Spleen (tissue), 7 donors: ENCODE measurements at regions not wholly inside any gene's neighbourhood (a gene's known extent, or its start where the extent isn't known, plus 50 kb on each side); places are given as distances from the start of the nearest gene placed in this dataset.

Experiments used
- POLR2A ChIP-seq, 3 donors: fragments of 450-650 bp; IDR thresholded peaks; one replicate each; pipeline ENCODE4 v1.5.1; 2017; ENCODE audit warnings: antibody characterized with exemption in 3 of 3, mild to moderate bottlenecking in 1 of 3
- POLR2AphosphoS5 ChIP-seq, 3 donors: sonication (generic); formaldehyde crosslinking; IDR thresholded peaks; one replicate each; pipeline ENCODE4 v1.5.1; 2017; ENCODE audit warnings: antibody characterized with exemption in 3 of 3
- TF ChIP-seq, protein P1 (sequence below), 11 experiments: fragments of 200-600 bp in 7 of 11; fragments of 450-650 bp in 4 of 11; sonication (generic) in 4 of 11; IDR thresholded peaks in 8 of 11; conservative IDR thresholded peaks in 3 of 11; 1 replicate in 7 of 11; 2 replicates in 4 of 11; pipeline versions ENCODE4 v1.4.0 to v1.8.0; 2016 to 2021; ENCODE audit warnings: antibody characterized with exemption in 11 of 11, inconsistent platforms in 4 of 11, mild to moderate bottlenecking in 1 of 11
- donor health status: DM: no; HTN: no; CAD: no; lungs with moderate emphysema.
- donor health status: DM: no; HTN: no; CAD: no.
- donor health status: DM: no; HTN: no; CAD: no.

DNA sequence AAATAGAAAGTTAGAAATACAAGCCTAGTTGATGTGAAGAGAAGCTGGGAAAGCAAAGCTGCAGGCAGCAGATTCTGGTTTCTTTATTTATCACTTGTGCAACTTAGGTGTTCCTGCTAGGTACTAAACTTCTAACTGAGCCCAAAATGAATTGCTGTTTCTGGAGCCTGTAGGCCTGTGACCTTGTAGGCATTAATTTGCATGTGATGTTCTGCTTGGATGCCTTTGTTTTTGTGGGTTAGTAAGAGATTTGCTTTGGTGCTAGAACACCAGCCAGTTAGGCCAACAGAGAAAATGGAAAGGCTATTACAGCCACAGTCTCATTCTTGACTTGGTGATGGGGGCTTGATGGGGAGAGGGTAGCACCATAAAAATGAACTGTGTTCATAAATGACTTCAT is 370.7 kb downstream of the PPP1R3A start:
- TF ChIP-seq, protein P1, sequence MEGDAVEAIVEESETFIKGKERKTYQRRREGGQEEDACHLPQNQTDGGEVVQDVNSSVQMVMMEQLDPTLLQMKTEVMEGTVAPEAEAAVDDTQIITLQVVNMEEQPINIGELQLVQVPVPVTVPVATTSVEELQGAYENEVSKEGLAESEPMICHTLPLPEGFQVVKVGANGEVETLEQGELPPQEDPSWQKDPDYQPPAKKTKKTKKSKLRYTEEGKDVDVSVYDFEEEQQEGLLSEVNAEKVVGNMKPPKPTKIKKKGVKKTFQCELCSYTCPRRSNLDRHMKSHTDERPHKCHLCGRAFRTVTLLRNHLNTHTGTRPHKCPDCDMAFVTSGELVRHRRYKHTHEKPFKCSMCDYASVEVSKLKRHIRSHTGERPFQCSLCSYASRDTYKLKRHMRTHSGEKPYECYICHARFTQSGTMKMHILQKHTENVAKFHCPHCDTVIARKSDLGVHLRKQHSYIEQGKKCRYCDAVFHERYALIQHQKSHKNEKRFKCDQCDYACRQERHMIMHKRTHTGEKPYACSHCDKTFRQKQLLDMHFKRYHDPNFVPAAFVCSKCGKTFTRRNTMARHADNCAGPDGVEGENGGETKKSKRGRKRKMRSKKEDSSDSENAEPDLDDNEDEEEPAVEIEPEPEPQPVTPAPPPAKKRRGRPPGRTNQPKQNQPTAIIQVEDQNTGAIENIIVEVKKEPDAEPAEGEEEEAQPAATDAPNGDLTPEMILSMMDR (IDR thresholded peaks at IDR 0.05 in 8 of 11, conservative IDR thresholded peaks at IDR 0.05 in 3 of 11): no peak
- TF ChIP-seq POLR2AphosphoS5 (IDR thresholded peaks at IDR 0.05): no peak
- TF ChIP-seq POLR2A (IDR thresholded peaks at IDR 0.05): no peak
